ENCODE measurements at regions not wholly inside any gene's neighbourhood (a gene's known extent, or its start where the extent isn't known, plus 50 kb on each side); places are given as distances from the start of the nearest gene placed in this dataset.

GRCh38 chr2:58427572-58428095, 186.5 kb upstream of the FANCL start (continued):
- TF ChIP-seq POU6F1 (CRISPR knock-in tag; IDR thresholded peaks at IDR 0.05; ENCODE audit: borderline replicate concordance, low read depth) (no peak), ZFP30 (CRISPR knock-in tag; IDR thresholded peaks at IDR 0.05) (no peak), BACH2 (CRISPR knock-in tag; IDR thresholded peaks at IDR 0.05; ENCODE audit: borderline replicate concordance) (no peak), RARB (CRISPR knock-in tag; IDR thresholded peaks at IDR 0.05) (no peak), GLIS3 (CRISPR knock-in tag; IDR thresholded peaks at IDR 0.05) (no peak)

- ATAC-seq = no peak
- TF ChIP-seq RARB (CRISPR knock-in tag; IDR thresholded peaks at IDR 0.05) = no peak
- no peak for TF ChIP-seq ZNF565 (CRISPR knock-in tag; conservative IDR thresholded peaks at IDR 0.05; ENCODE audit: low read depth)
- no peak for TF ChIP-seq ZFP3 (CRISPR knock-in tag; IDR thresholded peaks at IDR 0.05)
- TF ChIP-seq GLIS3 (CRISPR knock-in tag; IDR thresholded peaks at IDR 0.05) = no peak
- no peak for TF ChIP-seq ZC3H10 (CRISPR knock-in tag; IDR thresholded peaks at IDR 0.05)
- TF ChIP-seq PATZ1 (CRISPR knock-in tag; IDR thresholded peaks at IDR 0.05; ENCODE audit: borderline replicate concordance) = no peak
- TF ChIP-seq ZNF8 (CRISPR knock-in tag; IDR thresholded peaks at IDR 0.05) = no peak
- TF ChIP-seq CSDC2 (CRISPR knock-in tag; IDR thresholded peaks at IDR 0.05) = no peak
- TF ChIP-seq ARNTL (CRISPR knock-in tag; IDR thresholded peaks at IDR 0.05; ENCODE audit: borderline replicate concordance, low read depth) = no peak
- no peak for TF ChIP-seq CREB5 (CRISPR knock-in tag; IDR thresholded peaks at IDR 0.05; ENCODE audit: low read depth)
- TF ChIP-seq OSR1 (CRISPR knock-in tag; IDR thresholded peaks at IDR 0.05) = no peak
- TF ChIP-seq TSHZ2 (CRISPR knock-in tag; IDR thresholded peaks at IDR 0.05) = no peak
- TF ChIP-seq POU6F1 (CRISPR knock-in tag; IDR thresholded peaks at IDR 0.05; ENCODE audit: borderline replicate concordance, low read depth) = no peak
- no peak for TF ChIP-seq SNAI2 (CRISPR knock-in tag; IDR thresholded peaks at IDR 0.05)
- no peak for TF ChIP-seq ESRRG (CRISPR knock-in tag; IDR thresholded peaks at IDR 0.05)
- no peak for TF ChIP-seq ISL1 (CRISPR knock-in tag; IDR thresholded peaks at IDR 0.05)
Observed at GRCh38 chr2:58425368-58425767, 184.2 kb upstream of the FANCL start.

DNA sequence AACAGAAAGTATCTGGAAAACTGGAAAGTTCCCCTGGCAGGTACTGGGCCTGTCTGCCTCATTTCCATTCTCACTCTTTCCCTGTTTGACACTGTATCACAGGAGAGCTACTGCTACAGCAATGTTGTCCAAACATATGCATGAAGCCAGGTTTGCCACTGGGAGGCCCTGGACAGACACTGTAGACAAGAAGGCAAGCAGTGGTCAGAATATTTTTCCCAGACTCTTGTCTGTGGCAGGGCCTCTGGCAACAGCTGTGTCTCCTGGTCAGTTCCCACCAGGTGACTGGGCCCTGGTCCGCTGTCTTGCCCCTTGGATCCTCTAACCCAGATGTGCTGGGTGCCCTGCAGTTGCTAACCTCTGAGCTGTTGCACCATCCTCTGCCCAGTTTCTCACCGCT, 178.9 kb upstream of the FANCL start:
- no peak for TF ChIP-seq ZFP3 (CRISPR knock-in tag; IDR thresholded peaks at IDR 0.05)
- TF ChIP-seq POU6F1 (CRISPR knock-in tag; IDR thresholded peaks at IDR 0.05; ENCODE audit: borderline replicate concordance, low read depth) = no peak
- TF ChIP-seq TCF4 (CRISPR knock-in tag; IDR thresholded peaks at IDR 0.05; ENCODE audit: borderline replicate concordance) = no peak
- no peak for TF ChIP-seq CSRNP3 (CRISPR knock-in tag; IDR thresholded peaks at IDR 0.05)
- TF ChIP-seq TSHZ2 (CRISPR knock-in tag; IDR thresholded peaks at IDR 0.05) = no peak
- TF ChIP-seq CSDC2 (CRISPR knock-in tag; IDR thresholded peaks at IDR 0.05) = no peak
- TF ChIP-seq TOX (CRISPR knock-in tag; IDR thresholded peaks at IDR 0.05; ENCODE audit: borderline replicate concordance) = no peak
- ATAC-seq = no peak
